NCI-H2227 treated with DMSO at 0.1 percent for 48 hours (cell line): ENCODE measurements at regions not wholly inside any gene's neighbourhood (a gene's known extent, or its start where the extent isn't known, plus 50 kb on each side); places are given as distances from the start of the nearest gene placed in this dataset.

Source experiments
- DNase-seq: peaks from one replicate; lab custom pipeline; 2025; lab: John Stamatoyannopoulos, UW

DNA sequence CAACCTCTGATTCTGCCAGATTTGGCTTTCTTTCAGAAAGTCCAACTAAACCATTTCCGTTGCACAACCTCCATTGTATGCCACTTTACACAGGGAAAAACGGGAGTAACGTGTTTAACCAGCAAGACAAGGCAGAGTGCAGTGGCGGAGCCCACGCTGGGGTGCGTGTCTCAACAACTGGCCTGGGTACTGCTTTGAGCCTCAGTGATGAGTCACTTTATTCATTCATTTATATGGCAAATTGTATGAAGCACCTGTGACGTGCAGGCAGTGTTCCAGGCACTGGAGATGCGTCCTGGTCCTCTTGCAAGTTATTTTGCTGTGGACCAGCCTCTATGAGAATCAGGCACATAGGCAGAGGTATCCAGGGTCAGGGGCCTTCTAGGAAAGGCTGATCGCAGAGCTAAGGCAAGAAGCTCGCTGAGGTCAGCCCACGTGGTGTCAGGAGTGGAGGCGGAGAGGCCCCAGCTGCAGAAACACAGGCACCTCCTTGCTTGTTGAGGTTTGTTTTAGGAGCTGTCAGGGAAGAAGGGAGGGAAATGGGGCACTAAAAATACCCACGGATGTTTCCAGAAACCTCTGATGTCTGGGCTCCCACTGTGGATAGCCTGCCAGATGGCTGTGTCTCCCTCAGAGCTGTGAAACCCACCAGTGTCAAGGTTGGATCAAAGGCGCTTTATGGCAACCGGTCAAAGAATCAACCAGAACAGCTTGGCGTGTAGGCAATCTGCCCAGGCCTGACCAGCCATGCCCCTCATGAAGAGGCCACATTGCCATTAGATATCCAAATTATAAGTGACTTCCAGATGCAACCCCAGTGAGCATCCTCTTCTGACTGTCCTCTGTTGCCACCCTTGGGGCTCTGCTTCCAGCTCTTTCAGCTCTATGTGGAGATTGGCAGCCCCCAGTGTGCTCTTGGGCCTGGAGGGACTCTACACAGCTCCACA lies 157.2 kb downstream of the CD83 start:
- DNase-seq, result no peak

DNA sequence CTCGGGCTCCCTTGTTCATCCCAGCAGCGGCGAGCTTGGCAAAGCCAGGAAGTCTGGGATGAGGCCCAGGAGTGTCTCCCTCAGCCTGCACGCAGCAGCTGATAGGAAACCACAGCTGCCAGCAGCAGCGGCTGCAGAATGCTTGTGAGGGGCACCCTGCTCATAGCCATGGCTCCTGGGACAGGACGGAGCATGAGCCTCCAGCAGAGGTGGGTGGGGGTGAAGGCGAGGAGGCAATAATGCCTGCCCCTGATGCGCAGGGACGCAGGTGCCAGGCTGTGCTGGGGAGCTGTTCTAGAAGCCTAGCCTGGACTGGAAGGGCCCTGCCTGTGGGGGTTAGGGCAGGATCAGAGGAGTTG lies 157.9 kb downstream of the CD83 start:
- DNase-seq, result no peak

DNA sequence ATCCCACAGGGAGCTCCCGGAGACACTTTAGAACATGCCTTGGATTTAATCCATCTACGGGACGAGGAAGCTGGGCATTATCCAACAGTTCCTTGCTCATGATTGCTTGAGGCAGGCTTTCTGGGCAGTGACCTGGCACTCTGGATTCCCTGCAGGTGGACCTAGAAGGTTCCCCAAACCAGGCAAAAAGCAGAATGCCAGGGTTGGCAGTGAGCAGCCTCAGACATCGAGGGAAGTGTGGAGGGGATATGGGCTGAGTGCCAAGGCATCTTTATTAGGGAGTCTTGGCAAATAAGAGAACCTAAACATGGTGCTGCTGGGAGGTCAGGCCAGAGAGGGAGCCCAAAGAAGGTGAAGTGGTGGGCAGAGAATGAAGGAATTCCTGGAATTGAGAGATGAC lies 158.5 kb downstream of the CD83 start:
- DNase-seq, result no peak

DNA sequence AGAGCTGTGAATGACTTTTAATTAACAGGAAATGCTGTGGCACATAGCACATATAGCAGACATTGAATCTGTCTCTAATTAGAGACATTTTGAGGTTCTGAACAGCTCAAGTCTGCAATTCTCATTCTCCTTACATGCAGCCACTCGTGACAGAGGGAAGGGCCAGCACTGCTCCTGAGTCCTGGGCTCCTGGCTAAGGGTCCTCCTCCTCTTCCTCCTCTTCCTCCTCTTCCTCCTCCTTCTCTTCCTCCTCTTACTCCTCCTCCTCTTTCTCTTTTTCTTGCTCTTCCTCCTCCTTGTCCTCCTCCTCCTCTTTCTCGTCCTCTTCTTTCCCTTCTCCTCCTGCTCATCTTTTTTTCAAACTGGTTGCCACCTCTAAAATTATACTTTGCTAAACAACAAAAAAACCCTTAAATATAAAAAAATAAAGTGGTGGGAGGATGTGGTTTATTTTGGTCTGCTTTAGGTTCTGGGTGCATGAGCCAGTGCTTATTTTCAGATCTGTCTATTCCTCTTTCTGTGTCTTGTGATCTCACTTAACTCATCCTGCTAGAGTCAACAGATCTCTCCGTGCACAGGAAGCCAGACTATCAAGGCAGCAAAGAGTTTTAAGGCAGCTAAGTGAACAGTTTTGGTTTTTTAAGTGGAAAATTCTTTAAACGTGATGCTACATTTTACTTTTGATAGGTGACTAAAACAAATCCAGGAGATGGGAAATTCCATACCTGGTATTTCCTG lies 159.3 kb downstream of the CD83 start:
- DNase-seq, result no peak

DNA sequence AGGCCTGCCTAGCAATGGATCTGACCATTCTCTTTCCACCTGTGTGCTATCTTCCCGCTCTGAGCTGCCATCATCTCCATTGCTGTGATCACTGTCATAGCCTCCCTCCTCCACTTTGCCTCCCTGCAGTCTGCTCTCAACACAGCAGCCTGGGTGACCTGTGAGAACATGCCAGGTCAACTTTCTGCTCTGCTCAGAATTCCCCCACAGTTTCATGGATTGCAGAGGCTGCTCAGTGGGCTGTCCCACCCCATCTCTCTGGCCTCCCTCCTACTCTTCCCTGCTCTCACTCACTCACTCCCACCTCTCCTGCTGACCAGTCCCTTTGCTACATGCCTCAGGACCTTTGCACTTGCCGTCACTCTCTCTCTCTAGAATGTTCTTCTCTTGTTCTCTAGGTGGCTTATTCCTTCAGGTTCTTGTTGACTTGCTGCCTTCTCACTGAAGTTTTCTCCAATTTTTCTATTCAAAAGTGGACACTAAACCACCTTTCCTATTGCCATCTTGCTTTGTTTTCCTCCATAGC lies 159.9 kb downstream of the CD83 start:
- DNase-seq, result no peak

DNA sequence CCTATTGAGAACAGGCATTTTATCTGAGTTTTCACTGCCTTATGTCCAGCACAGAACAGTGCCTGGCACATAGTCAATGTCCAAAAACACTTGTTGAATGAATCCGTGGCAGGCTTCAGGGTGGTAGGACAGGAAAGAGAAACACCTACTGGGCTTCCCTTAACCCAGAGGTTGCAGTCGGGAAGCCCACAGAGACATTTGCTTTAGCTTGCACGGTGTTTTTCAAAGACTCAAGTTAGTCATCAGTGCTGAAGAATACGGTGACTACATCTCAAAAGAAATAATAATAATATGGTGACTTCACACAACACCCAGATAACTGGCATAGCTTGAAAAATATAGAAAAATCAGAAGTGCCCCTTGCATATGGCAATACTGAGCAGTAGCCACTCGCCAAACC lies 160.4 kb downstream of the CD83 start:
- DNase-seq, result no peak

DNA sequence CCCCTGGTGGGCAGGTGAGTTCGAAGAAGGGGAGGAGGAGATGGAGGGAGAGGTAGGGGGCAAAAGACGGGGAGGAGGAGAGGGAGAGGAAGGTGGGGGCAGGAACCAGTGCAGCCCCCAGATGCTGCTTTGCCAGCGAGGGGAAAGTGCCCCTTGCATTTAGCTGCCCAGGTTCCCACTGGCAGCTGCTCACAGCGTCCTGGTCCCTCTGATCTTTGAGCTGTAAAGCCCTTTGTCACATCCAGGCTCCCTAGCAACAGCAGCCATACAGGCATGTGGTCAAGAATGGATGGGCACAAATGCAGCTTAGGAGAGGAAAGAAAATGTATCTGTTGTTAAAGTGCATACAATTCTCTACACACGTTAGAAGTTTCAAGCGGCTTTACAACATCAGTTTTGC lies 160.9 kb downstream of the CD83 start:
- no peak for DNase-seq

DNA sequence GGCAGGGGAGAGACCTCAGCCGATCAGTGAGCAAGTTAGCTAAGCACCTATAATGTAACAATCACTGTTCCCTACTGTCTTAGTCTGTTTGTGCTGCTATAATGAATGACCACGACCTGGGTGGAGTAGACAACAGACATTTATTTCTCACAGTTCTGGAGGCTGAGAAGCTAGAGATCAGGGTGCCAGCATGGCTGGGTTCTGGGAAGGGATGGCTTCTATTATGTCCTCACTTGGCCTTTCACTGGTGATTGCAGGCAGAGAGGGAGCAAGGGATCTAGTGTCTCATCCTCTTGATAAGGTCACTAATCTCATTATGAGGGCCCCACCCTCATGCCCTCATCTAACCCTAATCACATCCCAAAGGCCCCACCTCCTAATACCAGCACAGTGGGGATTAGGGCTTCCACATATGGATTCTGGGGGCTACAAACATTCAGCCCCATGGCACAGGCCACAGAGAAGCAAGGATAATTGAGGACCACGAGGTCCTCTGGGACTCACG lies 162.5 kb downstream of the CD83 start:
- no peak for DNase-seq

DNA sequence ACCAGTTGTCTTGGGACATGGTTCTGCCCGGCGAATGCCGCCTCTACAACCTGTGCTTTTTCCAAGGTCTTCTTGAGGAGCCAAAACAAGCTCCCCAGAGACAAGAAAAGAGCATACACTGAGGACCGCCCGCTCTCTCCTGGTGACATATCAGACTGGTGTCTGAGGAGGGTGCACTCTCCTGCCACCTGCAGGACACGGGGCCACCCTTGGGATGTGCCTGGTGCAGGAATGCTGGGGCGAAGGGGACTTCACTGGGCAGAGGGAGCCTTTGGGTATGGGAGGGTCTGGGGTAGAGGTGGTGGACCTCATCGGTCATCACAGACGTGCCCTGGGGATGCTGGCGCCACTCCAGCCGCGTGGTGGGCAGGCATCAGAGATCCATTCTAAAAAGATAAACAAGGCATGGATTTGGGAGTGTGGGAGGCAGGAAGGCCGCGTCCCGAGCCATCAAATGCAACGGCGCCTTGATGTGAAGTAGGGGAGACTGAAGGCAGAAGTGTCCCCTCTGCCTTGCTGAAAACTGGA lies 163.3 kb downstream of the CD83 start:
- DNase-seq, result no peak

DNA sequence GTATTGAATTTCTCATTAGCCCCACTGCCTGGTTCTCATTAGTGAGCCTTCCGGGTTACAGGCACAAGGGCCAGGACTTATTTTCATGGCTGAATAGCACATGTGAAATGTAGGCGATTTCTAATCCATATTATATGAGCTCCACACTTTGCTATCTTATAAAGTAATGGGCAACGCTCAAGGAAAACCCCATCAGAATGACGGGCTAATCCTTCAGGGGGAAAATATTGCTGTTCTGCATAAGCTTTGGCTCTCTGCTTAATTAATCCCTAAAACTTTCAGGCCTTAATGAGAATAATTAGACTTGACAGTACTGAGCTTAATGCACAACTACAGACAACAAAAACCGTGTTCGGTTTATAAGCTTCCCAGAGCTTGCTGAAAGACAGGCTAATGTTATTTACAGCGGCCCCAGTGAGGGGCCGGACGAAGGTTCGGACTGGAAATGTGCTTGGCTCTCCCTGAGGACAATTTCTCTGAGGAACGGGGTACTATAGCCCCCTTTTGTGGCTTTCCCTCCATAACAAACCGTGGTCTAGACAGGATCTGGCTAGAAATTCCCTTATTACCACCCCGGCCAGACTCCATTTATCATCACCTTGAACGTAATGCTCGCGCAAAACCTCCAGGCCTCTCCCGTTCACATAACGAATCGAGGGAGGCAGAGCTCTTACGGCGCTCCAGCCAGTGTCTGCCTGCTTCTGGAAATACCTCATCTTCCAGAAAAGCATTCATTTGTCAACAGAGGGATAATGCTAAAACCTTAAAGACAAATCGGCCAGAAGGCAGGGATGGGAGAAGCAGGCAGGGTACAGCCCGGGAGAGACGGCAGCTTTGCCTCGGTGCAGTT lies 164.5 kb downstream of the CD83 start:
- DNase-seq, result no peak

DNA sequence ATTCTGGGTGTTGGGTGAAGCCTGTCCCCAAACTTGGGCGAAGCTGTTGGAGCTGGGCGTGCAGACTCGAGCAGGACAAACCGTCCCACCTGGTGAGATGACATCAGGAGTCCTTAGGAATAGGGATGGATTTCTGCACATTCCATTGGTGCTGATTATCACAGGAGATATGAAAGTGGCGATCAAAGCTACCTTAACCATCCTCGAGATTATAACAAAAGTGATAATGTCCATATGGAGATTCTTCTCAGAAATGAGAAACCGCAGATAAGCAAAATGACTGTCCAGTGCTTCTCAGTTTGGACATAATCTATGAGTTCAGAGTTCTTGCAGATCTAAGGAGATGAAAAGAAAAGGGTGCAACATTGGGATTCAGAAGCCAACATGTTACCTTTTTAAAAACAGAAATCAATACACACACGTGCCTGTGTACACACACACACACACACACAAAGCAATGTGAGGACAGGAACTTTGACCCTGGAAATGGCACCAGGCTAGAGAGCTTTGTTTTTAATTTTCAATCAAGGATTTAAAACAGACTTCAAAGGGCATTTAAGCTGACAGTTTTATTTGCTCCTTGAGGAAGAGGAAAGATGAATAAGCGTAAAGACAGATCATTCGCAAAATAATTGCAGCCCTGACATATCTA lies 165.4 kb downstream of the CD83 start:
- DNase-seq, result no peak

DNA sequence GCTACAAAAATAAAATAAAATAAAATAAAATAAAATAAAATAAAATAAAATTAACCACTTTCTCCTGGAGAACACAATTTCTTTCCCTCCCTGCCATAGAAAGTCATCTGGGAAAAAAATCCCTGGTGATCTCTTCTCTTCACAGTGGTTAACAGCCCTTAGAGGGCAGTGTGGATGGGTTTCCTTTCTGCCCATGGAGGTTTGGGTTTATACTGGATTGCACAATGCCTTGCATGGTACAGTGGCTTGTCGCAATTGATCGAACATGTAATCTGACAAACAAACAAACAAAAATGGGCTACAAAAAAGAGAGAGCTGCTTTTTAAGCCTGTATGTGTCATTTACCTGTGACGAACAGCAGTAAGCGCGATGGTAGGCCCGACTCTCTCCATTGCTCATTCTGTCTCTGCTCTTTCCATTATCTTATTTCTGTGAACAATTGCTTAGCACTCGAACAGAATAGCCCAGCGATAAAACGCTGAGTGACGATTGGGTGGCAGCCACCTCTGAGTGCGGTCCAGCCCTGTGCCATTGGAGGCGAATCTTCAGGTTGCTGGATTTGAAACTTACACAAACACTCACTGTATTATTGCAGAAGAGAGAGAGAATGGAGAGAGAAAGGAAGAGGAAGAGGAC lies 166.1 kb downstream of the CD83 start:
- no peak for DNase-seq

DNA sequence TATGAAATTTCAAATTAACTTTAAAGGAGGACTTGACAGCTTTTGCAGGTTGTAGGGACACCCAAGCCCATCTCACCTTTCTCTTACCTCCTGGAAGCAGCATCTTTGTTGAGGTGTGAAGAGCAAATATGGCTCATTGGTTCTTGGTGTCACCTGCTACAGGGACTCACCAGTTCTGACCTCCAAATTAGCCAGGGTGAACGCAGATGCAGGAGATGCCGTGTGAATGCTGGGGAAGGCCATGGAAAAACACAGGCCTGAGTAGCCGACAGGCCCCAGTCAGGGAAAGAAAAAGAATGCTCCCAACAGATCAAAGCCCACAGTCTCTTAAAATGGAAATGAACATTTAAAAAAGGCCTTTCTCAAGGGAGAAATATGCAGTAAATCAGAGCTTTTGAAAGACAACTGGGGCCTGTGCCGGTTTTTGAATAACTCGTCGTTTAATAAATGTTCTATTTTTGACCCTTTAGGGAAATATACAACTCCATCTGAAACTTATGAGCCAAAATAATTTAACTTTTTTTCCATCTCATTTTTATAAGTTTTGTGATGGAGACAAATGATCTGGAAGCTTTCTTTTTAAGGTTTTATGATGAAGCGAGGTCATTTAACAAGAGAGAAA lies 167.5 kb downstream of the CD83 start:
- DNase-seq, result no peak

DNA sequence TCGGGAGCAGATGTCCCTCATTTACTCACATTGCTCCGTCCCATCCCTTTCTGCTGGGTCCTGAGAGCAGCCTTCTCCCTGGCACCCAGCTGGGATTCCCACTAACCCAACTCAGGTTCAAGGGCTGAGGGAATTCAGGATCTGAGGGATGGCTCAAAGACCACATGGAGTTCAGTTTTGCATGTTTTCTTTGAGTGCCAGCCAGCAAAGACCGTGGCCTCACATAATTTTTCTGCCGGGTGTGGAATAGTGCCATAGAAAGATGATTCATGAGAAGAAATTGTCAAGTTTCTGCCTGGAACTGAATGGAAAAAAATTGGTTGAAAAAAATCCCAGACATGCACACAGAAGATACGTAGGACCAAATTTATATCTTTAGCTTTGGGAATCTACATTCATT lies 168.6 kb downstream of the CD83 start:
- DNase-seq, result no peak

DNA sequence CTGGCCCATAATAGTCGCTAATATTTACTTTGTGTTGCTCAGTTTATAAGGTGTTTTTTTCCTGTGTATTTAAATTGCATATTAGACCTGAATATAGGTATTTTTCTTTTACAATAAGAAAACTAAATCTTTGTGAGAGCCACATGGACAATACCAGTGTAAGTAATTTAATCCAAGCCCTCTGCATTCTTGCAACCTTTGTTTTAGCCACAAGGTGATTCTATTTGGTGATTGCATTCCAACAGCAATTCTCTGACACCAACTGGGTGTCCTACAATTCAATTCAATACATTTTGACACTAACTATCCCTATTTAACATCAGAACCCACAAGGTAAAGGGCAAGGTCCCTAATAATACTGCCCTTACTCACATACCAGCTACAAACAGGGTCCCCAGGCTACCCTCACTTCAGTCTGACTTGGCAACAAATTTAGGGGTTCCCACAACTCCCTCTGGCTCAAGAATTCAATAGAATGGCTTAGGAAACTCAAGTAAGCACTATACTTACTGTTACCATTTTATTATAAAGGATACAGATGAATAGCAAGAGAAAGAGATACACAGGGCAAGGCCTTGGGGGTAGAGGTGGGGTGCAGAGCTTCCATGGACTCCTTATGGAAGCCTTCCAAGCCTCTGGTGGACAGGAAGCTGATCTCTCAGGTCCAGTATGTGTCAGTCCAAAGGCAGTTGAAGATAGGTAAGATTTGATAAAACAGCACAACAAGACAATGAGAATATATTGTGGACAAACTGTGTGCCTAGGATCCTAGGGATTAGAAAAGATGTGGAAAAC lies 169.3 kb downstream of the CD83 start:
- DNase-seq, result no peak

DNA sequence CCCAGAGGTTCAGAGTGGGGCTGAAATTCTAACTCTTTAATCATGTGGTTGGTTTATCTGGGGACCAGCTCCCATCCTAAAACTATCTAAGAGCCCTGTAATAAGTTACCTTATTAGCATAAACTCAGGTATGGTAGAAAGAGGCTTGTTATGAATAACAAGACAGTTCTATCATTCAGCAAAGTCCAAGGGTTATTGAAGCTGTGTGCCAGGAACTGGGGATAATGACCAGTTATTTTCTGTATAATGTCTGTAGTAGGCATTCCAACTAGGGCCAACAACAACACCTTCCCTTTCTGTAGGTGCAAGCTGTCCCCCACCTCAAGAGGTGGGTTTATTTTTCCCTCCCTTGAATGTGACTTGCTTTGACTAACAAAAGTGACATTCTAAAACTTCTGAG lies 170.1 kb downstream of the CD83 start:
- no peak for DNase-seq

DNA sequence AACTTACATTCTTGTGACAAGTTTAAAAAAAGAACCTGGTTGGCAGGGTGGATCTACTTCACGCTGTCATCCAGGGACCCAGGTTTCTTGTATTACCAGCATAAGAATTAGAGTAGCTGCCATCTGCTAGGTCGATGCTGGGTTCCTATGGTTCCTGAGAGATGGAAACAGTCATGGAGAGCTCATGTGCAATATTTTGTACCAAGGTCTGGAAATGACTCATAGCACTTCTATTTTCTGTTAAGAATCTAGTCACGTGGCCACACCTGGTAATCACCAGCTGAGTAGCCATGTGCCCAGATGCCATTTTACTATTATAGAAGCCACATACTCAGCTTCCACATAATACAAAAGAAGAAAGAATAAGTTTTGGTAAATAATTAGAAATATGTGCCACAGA lies 171.3 kb downstream of the CD83 start:
- no peak for DNase-seq

DNA sequence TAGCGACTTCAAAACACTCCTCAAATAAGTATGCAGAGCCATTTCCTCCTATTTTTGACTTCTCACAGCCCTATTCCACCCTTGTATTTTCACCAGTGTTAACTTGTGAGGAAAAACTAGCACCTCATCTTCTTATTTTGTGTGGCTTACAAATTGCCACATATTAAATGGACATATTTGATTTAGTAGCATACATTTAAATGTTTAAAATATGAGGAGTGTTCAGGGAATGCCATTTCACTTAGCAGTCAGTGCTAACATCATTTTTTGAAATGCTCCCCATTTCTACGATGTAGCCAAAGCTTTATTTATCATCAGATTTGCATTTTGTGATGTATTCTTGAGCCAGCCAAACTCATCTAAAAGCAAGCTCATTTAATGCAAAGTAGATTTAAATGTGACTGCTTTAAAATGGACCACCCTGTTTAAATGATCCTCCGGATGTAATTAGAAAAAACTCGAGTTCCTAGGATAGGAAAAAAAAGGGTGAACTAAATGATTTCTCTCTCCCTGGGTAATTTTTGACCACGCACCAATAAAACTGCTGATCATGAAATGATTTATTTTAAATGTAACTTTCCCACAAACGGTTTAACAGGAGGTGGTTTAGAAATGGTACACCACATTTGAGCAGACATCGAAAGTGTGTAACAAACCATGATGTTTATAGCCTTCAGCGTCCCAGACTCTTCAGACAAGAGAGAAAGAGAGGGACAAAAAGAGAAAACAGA lies 172.6 kb downstream of the CD83 start:
- no peak for DNase-seq
